ENCODE measurements at regions not wholly inside any gene's neighbourhood (a gene's known extent, or its start where the extent isn't known, plus 50 kb on each side); places are given as distances from the start of the nearest gene placed in this dataset.

DNA sequence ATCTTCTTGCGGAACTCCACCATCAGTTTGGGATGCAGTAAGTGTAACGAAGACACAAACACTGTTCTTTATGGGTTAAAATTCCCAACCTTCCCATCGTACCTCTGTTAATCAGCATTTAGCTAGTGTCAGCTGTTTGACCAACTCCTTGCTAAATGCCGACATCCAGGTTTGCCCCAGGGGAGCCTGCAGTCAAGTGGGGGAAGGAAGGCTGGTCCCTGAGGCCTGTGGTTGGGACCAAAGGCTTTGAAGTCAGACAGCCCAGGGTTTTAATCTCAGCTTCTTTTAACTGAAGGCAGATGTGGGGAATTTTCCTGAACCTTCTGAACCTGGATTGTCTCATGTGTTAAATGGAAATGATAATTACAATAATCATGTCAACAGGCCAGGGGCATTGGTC, 443.7 kb downstream of the GLRX3 start:
- ATAC-seq: no peak
- no peak overlapping the region for H3K4me3 ChIP-seq
- no peak overlapping the region for H3K27ac ChIP-seq
- H3K36me3 ChIP-seq: no peaks in the 10 kb centered on the region
- 34% methylated on average over 4 of the region's 4 CpGs for whole genome bisulfite sequencing (ENCODE audit: insufficient coverage, low coverage, low lambda C conversion rate, missing lambda C conversion rate)
- TF ChIP-seq, protein P1, sequence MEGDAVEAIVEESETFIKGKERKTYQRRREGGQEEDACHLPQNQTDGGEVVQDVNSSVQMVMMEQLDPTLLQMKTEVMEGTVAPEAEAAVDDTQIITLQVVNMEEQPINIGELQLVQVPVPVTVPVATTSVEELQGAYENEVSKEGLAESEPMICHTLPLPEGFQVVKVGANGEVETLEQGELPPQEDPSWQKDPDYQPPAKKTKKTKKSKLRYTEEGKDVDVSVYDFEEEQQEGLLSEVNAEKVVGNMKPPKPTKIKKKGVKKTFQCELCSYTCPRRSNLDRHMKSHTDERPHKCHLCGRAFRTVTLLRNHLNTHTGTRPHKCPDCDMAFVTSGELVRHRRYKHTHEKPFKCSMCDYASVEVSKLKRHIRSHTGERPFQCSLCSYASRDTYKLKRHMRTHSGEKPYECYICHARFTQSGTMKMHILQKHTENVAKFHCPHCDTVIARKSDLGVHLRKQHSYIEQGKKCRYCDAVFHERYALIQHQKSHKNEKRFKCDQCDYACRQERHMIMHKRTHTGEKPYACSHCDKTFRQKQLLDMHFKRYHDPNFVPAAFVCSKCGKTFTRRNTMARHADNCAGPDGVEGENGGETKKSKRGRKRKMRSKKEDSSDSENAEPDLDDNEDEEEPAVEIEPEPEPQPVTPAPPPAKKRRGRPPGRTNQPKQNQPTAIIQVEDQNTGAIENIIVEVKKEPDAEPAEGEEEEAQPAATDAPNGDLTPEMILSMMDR (IDR thresholded peaks at IDR 0.05): no peak
- TF ChIP-seq POLR2A (IDR thresholded peaks at IDR 0.05): no peak
- DNase-seq: no peak
- intact Hi-C loops (cut with DNase I): no loop called here
- no peaks in the 10 kb centered on the region for H3K9me3 ChIP-seq
- H3K4me1 ChIP-seq: no peaks in the 10 kb centered on the region
- no peaks in the 10 kb centered on the region for H3K27me3 ChIP-seq

- H3K4me1 ChIP-seq: no peaks in the 10 kb centered on the region
- WGBS (ENCODE audit: insufficient coverage, low coverage, low lambda C conversion rate, missing lambda C conversion rate): 60% methylated on average over 2 of the region's 5 CpGs
- TF ChIP-seq, protein P1 (IDR thresholded peaks at IDR 0.05): no peak
- no peak for TF ChIP-seq POLR2A (IDR thresholded peaks at IDR 0.05)
- DNase-seq: no peak
- ATAC-seq: no peak
- H3K27me3 ChIP-seq: no peaks in the 10 kb centered on the region
- H3K27ac ChIP-seq: no peak overlapping the region
- H3K4me3 ChIP-seq: no peak overlapping the region
- H3K36me3 ChIP-seq: no peaks in the 10 kb centered on the region
- intact Hi-C loops (cut with DNase I): no loop called here
- H3K9me3 ChIP-seq: no peaks in the 10 kb centered on the region
These were observed 444.8 kb downstream of the GLRX3 start for GRCh38 chr10:130580975-130581374.

DNA sequence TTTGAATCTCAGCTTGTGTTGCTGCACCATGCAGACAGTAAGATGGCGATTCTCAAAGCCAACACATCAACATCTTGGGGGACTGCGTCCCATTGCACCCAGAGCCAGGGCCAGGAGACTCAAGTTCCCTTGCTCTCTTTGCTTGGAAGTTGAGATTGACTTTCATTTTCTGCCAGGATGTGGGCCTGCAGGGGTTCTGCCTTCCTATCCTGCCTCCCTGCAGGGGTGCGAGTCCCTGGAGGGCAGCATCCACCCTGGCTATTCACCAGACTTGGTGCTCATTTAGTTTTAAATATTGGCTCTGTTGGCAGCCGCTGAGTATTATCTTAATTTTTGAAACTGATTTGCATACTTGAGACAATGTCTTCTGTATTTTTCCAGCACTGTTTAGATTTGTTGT, 451.5 kb downstream of the GLRX3 start:
- DNase-seq (no peak), ATAC-seq (no peak)
- no peak for TF ChIP-seq POLR2A (IDR thresholded peaks at IDR 0.05)
- TF ChIP-seq, protein P1 (IDR thresholded peaks at IDR 0.05): no peak
- H3K36me3 ChIP-seq: no peaks in the 10 kb centered on the region
- WGBS (ENCODE audit: insufficient coverage, low coverage, low lambda C conversion rate, missing lambda C conversion rate): 62% methylated on average over 3 of the region's 4 CpGs
- no peaks in the 10 kb centered on the region for H3K27me3 ChIP-seq
- H3K4me1 ChIP-seq: no peaks in the 10 kb centered on the region
- intact Hi-C loops (cut with DNase I): no loop called here
- H3K27ac ChIP-seq: no peak overlapping the region
- no peak overlapping the region for H3K4me3 ChIP-seq
- H3K9me3 ChIP-seq: no peaks in the 10 kb centered on the region

DNA sequence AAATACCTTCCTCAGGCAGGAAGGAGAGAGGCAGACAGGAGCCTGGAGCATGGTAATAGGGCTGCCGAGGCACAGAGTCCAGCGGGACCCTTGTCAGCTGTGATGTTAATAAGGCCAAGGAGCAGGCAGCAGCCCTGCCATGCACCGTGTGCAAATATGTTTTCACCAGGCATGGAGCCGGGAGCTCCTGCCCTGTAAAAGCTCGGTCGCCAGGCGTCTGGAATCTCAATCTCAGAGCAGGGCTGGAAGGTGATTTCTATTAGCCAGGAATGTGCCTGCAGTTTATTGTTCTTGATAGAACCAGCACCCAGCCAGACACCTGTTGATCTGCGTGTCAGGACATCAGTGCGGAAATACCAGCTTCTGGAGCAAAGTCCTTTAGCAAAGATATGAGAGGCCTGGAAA, 469.8 kb downstream of the GLRX3 start:
- no peaks in the 10 kb centered on the region for H3K4me1 ChIP-seq
- DNase-seq (no peak), ATAC-seq (peak in 1 of 4 donors; percentile 23)
- H3K9me3 ChIP-seq: no peaks in the 10 kb centered on the region
- intact Hi-C loops (cut with DNase I): no loop called here
- H3K27me3 ChIP-seq: no peaks in the 10 kb centered on the region
- no peak overlapping the region for H3K27ac ChIP-seq
- TF ChIP-seq, protein P1 (IDR thresholded peaks at IDR 0.05): no peak
- TF ChIP-seq POLR2A (IDR thresholded peaks at IDR 0.05): no peak
- H3K36me3 ChIP-seq: no peaks in the 10 kb centered on the region
- no peak overlapping the region for H3K4me3 ChIP-seq
- 21% methylated on average over 9 of the region's 9 CpGs for WGBS (ENCODE audit: insufficient coverage, low coverage, low lambda C conversion rate, missing lambda C conversion rate)

DNA sequence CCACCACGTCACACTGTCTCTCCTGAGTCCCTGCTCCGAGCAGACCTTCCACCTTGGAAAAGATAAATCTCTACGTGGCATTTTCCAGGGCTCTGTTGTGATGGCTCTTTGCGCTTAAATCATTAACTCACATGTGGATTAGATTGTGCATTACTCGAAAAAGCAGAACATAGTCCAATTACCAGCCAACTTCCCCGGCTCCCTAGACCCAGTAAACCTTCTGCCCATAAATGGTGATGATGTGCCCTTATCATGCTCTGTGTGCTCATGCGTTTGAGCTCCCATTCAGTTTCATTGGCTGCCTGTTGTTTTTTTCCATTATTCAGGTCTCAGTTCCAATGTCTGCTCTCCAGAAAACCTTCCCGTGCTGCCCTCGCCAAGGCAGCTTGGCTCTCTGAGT, 471.2 kb downstream of the GLRX3 start:
- no peak for TF ChIP-seq POLR2A (IDR thresholded peaks at IDR 0.05)
- TF ChIP-seq, protein P1 (IDR thresholded peaks at IDR 0.05): no peak
- no peak for DNase-seq
- H3K27me3 ChIP-seq: no peaks in the 10 kb centered on the region
- H3K36me3 ChIP-seq: no peaks in the 10 kb centered on the region
- intact Hi-C loops (cut with DNase I): no loop called here
- H3K4me3 ChIP-seq: no peak overlapping the region
- H3K4me1 ChIP-seq: no peaks in the 10 kb centered on the region
- no peaks in the 10 kb centered on the region for H3K9me3 ChIP-seq
- no peak for ATAC-seq
- no peak overlapping the region for H3K27ac ChIP-seq
- 57% methylated on average over 9 of the region's 9 CpGs for WGBS (ENCODE audit: insufficient coverage, low coverage, low lambda C conversion rate, missing lambda C conversion rate)

Data from right lobe of liver (tissue), 6 donors.